H7 (cell line): ENCODE measurements at regions not wholly inside any gene's neighbourhood (a gene's known extent, or its start where the extent isn't known, plus 50 kb on each side); places are given as distances from the start of the nearest gene placed in this dataset.

Source experiments
- DNase-seq: peaks from one replicate; pipeline ENCODE4 v3.0.0; 2012
- H3K27me3 ChIP-seq: 2 replicates; pipeline ENCODE4 v1.6.0; 2011; ENCODE audit warnings: mild to moderate bottlenecking, low read length; ENCODE audit not compliant: control insufficient read depth, insufficient read depth
- H3K36me3 ChIP-seq: replicated peaks from 2 replicates; pipeline ENCODE4 v1.5.1; 2011; ENCODE audit warnings: low read length; ENCODE audit not compliant: control insufficient read depth, insufficient read depth
- H3K4me3 ChIP-seq: 2 replicates; pipeline ENCODE4 v1.5.1; 2011; ENCODE audit warnings: low read depth, mild to moderate bottlenecking, control low read depth, low read length, moderate library complexity; ENCODE audit not compliant: insufficient read depth

DNA sequence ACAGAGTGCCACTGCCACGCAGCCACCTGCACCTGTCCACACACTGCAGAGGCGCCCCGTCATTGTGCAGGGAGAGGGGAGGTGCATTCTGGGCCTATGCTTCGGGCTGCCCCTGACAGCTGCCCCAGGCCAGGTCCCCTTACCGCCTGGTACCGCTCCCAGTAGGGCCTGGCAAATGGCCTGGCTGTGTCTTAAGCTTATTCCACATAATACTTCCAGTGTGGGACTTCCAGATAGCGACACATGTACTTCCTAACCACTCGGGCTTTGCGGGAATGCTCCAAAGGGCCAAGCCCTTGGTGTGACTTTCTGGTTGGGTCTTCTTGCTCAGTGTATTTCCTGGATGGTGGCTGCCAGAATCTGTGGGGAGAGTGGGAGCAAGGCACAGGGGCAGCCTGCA is 254.3 kb upstream of the CHRNA7 start:
- no peak for DNase-seq
- H3K27me3 ChIP-seq, result no peaks in the 10 kb centered on the region
- no peak overlapping the region for H3K4me3 ChIP-seq
- H3K36me3 ChIP-seq, result no peaks in the 10 kb centered on the region

DNA sequence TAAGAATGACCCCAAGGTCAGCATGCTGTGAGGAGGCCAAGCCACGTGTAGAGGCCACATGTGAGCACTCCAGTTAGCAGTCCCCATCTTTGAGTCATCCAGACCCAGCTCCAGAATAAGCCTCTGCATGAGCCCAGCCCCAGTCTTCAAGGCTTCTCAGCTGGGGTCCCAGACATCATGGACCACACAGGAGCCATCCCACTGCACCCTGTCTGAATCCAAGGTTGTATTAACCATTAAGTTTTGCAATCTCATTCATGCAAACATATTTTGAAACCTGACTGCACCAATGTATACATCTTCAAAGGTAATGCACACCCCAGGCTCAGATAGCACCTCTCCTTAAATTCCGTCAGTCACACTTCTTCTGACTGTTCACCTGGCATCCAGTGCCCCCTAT is 249.1 kb upstream of the CHRNA7 start:
- Histone ChIP-seq H3K36me3 (no peaks in the 10 kb centered on the region), H3K4me3 (no peak overlapping the region), H3K27me3 (no peaks in the 10 kb centered on the region)
- no peak for DNase-seq

DNA sequence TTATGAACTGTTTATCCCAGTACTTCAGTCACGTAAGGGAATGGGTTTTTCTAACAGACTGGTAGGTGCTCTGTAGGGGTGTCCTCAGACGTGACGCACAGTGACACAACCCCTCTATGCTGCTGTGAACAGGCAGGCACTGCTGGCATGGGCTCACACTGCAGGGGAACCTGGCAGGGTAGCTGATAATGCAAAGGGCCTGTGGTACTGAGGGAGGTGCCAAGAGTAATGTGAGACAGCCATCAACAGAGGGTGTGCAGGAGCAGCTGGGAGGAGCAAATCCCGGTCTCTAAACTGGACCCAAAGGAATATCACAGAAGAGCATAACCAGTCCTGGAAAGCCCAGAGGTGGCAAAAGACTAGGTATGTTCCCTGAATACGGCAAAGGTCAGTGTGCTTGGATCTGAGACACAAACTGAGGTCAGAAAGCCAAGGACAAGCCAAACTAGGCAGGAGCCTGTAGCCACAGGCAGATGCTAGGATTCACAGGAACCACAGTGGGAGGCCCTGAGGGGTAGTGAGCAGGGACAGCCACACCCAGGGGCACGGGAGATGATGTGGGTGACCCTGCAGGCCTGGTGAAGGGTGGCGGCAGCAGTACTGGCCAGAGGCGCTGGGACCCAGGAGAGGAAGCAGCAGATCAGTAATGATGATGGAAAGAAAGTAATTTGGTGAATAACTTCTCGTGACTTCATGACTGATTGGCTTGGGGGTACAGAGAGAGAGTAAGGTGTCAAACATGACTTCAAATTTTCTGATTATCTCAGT is 248.1 kb upstream of the CHRNA7 start:
- no peak for DNase-seq
- Histone ChIP-seq H3K4me3 (no peak overlapping the region), H3K36me3 (no peaks in the 10 kb centered on the region), H3K27me3 (no peaks in the 10 kb centered on the region)

DNA sequence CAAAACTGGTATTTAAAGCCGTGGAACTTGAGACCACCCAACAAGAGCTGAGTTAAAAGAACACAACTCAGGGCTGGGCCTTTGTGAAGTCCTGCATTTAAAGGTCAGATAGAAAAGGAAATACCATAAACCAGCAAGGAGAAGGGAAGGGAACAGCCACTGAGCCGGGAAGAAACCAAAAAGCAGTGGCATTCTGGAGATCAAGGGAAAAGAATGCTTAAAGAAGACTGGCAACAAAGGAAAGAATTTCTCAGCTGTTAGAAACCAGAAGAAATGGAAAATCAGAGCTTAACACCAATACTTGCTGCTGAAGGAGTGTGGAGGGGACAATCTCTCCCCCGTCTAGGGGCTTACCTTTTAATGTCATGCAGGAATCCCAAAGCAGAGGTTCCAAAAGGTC is 247.4 kb upstream of the CHRNA7 start:
- DNase-seq, result no peak
- no peaks in the 10 kb centered on the region for H3K27me3 ChIP-seq
- H3K36me3 ChIP-seq, result no peaks in the 10 kb centered on the region
- H3K4me3 ChIP-seq, result no peak overlapping the region

DNA sequence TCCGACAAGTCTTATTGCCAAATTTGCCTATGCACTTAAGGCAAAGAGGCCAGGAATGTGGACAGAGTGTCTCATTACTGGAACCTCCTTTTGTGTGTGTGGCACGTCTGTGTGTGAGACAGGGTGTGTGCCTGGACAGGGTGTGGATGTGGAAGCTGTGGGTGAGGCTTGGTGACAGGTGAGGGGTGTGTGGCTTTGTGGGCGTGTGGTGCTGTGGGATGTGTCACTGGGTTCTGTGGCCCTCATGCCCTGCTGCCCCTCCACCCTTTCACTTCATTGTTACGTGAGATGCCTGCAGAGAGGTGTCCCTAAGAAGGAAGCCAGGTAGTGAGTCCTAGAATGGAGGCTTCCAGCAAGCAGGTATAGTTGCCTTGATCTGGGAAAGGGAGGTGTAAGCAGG is 244.0 kb upstream of the CHRNA7 start:
- H3K4me3 ChIP-seq, result no peak overlapping the region
- no peaks in the 10 kb centered on the region for H3K27me3 ChIP-seq
- no peaks in the 10 kb centered on the region for H3K36me3 ChIP-seq
- no peak for DNase-seq

DNA sequence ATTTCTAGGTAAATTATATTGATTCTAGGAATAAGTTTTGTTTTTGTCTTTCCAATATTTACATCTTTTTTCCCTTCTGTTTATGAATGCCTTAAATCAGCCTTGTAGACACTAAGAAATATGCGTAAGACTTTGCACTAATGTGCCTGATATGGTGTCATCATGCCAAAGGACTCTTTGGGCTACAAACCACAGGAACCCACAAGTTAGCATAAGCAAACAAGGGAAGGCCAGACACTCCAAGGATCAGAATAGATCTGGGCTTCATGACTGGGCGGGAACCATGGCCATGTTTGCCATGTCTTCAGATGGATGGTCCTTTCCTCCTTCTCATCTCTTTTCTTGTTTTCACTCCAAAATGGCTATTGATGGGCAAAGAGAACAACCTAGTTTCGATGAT is 242.2 kb upstream of the CHRNA7 start:
- no peaks in the 10 kb centered on the region for H3K36me3 ChIP-seq
- H3K27me3 ChIP-seq, result no peaks in the 10 kb centered on the region
- H3K4me3 ChIP-seq, result no peak overlapping the region
- DNase-seq, result no peak

DNA sequence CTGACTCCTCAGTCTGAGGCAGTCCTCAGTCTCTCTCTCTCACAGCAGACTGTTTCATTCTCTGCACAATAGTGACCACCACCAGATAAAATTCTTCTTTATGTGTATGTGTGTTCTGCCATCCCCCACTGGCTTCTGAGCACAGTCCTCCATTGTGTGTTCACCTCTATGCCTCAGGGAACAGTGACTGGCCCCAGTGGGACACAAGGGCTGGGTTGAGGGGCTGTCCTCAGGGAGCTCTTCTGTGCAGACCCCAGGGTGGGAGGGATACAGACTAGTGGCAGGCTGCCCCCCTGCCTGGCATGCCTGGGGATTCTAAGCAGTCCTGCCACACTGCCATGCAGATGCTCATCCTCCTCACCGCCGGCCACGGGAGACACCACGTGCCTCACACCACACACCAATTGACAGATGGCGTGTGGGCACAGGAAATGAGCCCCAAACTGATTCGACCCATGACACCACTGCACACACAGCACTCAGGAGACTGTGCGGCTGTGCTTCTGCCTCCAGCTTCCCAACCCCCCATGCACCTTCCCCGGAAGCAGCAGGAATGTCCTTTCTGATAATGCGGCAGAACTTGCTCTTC is 237.6 kb upstream of the CHRNA7 start:
- Histone ChIP-seq H3K4me3 (no peak overlapping the region), H3K36me3 (no peaks in the 10 kb centered on the region), H3K27me3 (no peaks in the 10 kb centered on the region)
- no peak for DNase-seq

DNA sequence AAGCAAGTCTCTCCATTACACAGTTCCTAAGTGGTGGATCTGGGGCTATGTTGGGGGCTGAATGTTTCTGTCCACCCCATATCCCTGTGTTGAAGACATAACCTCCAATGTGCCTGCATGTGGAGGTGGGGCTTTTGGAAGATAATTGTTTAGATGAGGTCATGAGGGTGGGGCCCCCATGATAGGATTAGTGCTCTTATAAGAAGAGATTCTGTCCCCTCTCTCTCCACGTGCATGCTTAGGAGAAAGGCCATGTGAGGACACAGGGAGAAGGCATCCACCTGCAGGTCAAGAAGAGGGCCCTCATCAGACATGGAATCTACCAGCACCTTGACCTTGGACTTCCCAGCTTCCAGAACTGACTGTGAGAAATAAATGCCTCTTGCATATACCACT is 231.0 kb upstream of the CHRNA7 start:
- DNase-seq, result no peak
- Histone ChIP-seq H3K36me3 (no peaks in the 10 kb centered on the region), H3K27me3 (no peaks in the 10 kb centered on the region), H3K4me3 (no peak overlapping the region)

DNA sequence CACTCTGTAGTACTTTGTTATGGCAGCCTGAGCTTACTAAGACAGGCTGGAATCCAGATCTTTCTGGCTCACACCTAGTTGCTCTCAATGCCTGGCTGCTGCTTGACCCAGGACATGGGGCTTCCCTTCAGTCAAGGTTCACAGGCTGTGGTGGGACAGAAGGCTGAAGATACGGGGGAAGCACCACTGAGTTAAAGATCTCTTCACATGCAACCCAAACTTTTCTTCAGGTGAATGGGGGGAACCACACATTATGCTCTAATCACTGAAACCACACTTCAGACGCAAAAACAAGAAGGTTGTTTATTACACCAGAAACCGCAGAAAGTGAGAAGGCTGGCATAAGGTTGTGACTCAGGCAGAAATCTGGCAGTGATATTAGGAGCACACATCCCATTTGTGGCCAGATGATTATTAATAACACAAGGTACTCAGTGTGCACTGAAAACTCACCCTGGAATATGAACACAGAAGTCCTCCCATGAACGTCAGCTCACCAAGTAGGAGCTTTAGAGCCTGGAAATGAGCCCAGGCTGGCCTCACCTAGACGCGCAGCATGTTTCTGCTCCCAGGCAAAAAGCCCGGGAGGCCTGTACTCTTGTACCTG is 230.5 kb upstream of the CHRNA7 start:
- DNase-seq, result no peak
- no peaks in the 10 kb centered on the region for H3K36me3 ChIP-seq
- H3K27me3 ChIP-seq, result no peaks in the 10 kb centered on the region
- H3K4me3 ChIP-seq, result no peak overlapping the region

DNA sequence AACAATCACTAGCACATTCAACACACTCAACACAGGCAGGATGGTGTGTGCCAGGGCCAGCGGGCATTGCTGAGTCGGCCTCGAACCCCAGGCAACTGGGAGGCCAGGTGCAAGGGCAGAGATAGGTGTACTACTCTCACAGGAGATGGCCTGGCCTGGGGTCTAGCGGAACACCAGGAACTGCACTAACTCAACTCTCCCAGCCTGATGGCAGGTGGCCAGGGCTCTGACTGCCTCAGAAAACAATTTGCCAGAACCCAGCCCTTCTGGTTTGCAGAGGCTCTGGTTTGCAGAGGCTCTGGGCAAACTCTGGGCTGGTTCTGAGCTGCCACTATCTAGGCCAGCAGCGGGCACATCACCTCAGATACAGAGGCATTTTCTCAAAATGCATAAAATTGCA is 229.2 kb upstream of the CHRNA7 start:
- no peaks in the 10 kb centered on the region for H3K36me3 ChIP-seq
- no peak overlapping the region for H3K4me3 ChIP-seq
- no peaks in the 10 kb centered on the region for H3K27me3 ChIP-seq
- DNase-seq, result no peak

DNA sequence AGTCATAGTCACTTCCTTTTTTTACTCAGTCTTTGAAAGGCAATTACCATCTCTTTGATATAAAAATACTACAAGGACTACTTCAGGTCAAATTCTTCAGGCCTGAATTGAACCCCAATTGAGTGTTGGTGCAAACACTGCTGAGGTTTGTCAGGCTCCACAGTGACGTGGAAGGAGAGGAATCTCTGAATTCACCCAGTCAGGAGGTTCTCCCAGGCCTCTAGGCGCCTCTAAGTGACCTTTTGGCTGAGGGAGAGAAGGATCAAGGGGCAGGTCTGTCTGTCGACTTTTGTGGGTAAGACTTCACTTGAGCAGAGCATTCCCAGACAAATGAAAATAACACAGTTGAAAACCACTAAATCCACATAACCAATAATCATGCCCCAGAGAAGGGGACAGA is 227.6 kb upstream of the CHRNA7 start:
- Histone ChIP-seq H3K27me3 (no peaks in the 10 kb centered on the region), H3K4me3 (no peak overlapping the region), H3K36me3 (no peaks in the 10 kb centered on the region)
- no peak for DNase-seq

DNA sequence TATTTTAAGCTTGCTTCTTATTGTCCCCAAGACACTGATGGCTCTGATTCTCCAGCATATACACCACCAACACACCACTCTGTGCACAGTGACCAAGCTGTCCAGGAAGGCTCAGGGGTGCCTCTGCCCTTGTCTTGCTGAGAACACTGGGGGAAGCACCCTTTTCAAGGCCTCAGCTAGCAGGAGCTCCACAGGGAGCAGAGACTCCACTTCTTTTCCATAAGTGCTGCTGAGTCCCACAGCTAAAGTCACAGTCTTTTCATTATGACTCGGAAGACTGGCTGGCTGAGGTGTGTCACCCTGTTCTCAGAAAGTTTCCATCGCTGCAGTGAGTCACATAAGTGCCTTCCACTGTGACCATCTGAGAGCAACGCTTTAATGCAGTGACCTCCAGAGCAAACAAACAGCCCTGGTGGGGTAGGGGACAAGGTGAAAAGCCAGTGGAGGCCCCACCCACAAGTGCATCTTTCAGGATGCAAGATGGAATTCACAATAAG is 226.9 kb upstream of the CHRNA7 start:
- no peak for DNase-seq
- no peaks in the 10 kb centered on the region for H3K27me3 ChIP-seq
- no peak overlapping the region for H3K4me3 ChIP-seq
- H3K36me3 ChIP-seq, result no peaks in the 10 kb centered on the region

DNA sequence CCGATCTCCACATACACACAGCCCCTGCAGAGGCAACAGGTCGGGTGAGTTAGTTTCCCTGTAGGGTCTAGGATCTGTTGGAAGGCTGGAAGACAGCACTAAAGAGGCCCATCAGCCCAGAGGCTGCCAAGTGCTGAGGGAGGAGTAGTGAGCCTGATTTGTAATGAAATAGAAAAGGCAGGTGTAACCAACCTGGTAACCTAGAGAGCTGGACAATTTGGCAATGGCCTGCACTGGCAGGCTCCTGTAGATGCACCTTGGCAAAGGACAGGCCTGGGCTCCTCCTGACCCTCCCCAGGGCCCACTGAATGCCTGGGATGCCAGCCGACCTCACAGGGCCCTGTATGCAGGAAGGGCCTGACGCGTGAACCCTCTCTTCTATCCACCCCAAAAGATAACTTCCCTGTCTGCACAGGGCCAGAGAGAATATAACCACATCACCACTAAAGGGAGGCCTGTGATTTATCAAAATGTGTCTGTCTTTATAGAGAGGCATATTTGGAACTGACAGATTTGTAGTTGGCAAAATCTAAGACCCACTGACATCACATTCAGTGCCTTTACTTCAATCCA is 225.1 kb upstream of the CHRNA7 start:
- Histone ChIP-seq H3K4me3 (no peak overlapping the region), H3K36me3 (no peaks in the 10 kb centered on the region), H3K27me3 (no peaks in the 10 kb centered on the region)
- DNase-seq, result no peak

DNA sequence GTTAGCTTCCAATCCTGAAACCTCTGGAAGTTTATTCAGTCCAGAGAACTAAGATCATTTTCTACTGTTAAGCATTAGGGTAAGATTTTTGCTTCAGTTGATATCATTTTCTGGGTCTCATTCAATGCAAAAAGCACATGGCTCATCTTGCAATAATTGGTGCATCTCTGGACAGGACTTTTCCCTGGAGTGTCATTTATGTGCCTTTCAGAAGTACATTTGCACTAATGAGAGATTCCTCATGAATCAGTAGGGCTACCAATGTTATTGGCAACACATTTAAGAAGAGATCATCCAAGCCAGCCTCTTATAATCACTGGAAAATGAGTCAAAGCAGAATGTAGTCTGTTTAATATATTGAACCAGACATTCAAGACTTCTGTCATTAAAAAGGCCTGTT is 224.2 kb upstream of the CHRNA7 start:
- Histone ChIP-seq H3K4me3 (no peak overlapping the region), H3K36me3 (no peaks in the 10 kb centered on the region), H3K27me3 (no peaks in the 10 kb centered on the region)
- no peak for DNase-seq

DNA sequence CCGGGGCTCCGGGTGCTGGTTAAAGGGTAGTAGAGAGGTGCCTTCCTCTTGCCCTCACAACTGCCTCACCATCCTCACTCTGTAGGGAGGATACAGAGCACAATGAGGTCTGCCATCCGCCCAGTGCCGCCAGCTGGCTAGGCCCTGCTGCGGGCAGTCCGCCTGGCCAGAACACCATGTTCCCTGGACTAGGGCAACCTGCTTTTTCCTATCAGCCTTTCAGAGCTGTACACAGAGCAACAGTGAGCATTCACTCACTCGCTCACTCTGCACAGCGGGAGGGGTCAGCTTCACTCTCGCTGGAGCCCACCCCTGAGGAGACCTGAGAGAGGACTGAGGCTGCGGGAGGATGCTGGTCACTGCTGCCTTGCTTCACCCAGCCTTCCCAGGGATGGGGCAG is 218.7 kb upstream of the CHRNA7 start:
- Histone ChIP-seq H3K36me3 (no peaks in the 10 kb centered on the region), H3K27me3 (no peaks in the 10 kb centered on the region), H3K4me3 (no peak overlapping the region)
- DNase-seq, result no peak
